Pancreas (tissue), 10 donors: ENCODE measurements at regions not wholly inside any gene's neighbourhood (a gene's known extent, or its start where the extent isn't known, plus 50 kb on each side); places are given as distances from the start of the nearest gene placed in this dataset.
"Not testable (repeated sequence)": the region's sequence is repeated elsewhere in the genome, so short reads cannot be mapped to it uniquely, and the experiment has no call there.

Source experiments
- ATAC-seq, 4 donors: fragments of 200-7000 bp; cut with Tn5 transposase; one replicate each; pipeline versions ENCODE4 v1.8.0 to v1.9.1; 2020; ENCODE audit warnings: mild to moderate bottlenecking in 4 of 4, moderate library complexity in 4 of 4
- DNase-seq, 6 donors: peaks; one replicate each; pipeline ENCODE4 v3.0.0-alpha.2; 2020
- FAIRE-seq: peaks from 2 replicates; lab custom pipeline; 2012; peaks lifted over from hg19 to GRCh38; lab: Jason Lieb, UNC
- H3K27ac ChIP-seq, 4 donors: fragments of 200-600 bp; sonication (generic); 1 replicate in 3 of 4; 2 replicates in 1 of 4; pipeline versions ENCODE4 v1.5.0 to v1.8.0; 2020
- H3K27me3 ChIP-seq, 4 donors: fragments of 200-600 bp; one replicate each; pipeline ENCODE4 v1.8.0; 2021
- H3K36me3 ChIP-seq, 3 donors: fragments of 200-600 bp; sonication (generic) in 1 of 3; one replicate each; pipeline versions ENCODE4 v1.5.0 to v1.8.0; 2020 to 2021
- H3K4me1 ChIP-seq, 3 donors: fragments of 200-600 bp; one replicate each; pipeline ENCODE4 v1.8.0; 2021
- H3K4me3 ChIP-seq, 4 donors: fragments of 200-600 bp; sonication (generic) in 2 of 4; one replicate each; pipeline versions ENCODE4 v1.5.0 to v1.8.0; 2020 to 2021
- H3K9me3 ChIP-seq, 4 donors: fragments of 200-600 bp; one replicate each; pipeline ENCODE4 v1.8.0; 2021
- WGBS, 2 donors: extraction: QIAGEN DNeasy Blood & Tissue Kit; methylation state at CpG; one replicate each; pipeline ENCODE4 v1.1.7; 2013; 5-methylcytosine and 5-hydroxymethylcytosine counted together
- intact Hi-C, 3 donors: fragments of 100-400 bp; cut with DNase I; formaldehyde crosslinking; loops; one replicate each; pipeline versions ENCODE4 v1.11.1 to v1.14.2; 2022
- TF ChIP-seq, protein P1 (sequence below), 4 donors: fragments of 200-600 bp; sonication (generic) in 3 of 4; IDR thresholded peaks; one replicate each; pipeline versions ENCODE4 v1.5.0 to v1.8.0; 2021; ENCODE audit warnings: antibody characterized with exemption in 4 of 4
- donor health status: healthy with polysubstance abuse.
- donor health status: DM: no; HTN: no; CAD: no; lungs with moderate emphysema.
- donor health status: DM: no; HTN: no; CAD: no.
- donor health status: control.
- donor health status: control.
- donor health status: Bipolar disorder and iron deficiency.
- donor health status: DM: yes; HTN: yes; CAD: no.
- donor health status: DM: no; HTN: no; CAD: no.
- donor health status: DM: no; HTN: no; CAD: no.
- donor health status: DM: yes; HTN: yes; CAD: no.

- Histone ChIP-seq H3K36me3 (no peaks in the 10 kb centered on the region), H3K4me1 (no peaks in the 10 kb centered on the region), H3K27ac (no peak overlapping the region), H3K4me3 (no peak overlapping the region), H3K9me3 (no peaks in the 10 kb centered on the region), H3K27me3 (no peaks in the 10 kb centered on the region)
- 61 to 72% methylated on average over 7 of the region's 7 CpGs for WGBS, 2 donors
- ATAC-seq, result no peak
- DNase-seq, result no peak
- FAIRE-seq, result no peak
- TF ChIP-seq, protein P1, sequence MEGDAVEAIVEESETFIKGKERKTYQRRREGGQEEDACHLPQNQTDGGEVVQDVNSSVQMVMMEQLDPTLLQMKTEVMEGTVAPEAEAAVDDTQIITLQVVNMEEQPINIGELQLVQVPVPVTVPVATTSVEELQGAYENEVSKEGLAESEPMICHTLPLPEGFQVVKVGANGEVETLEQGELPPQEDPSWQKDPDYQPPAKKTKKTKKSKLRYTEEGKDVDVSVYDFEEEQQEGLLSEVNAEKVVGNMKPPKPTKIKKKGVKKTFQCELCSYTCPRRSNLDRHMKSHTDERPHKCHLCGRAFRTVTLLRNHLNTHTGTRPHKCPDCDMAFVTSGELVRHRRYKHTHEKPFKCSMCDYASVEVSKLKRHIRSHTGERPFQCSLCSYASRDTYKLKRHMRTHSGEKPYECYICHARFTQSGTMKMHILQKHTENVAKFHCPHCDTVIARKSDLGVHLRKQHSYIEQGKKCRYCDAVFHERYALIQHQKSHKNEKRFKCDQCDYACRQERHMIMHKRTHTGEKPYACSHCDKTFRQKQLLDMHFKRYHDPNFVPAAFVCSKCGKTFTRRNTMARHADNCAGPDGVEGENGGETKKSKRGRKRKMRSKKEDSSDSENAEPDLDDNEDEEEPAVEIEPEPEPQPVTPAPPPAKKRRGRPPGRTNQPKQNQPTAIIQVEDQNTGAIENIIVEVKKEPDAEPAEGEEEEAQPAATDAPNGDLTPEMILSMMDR (IDR thresholded peaks at IDR 0.05), result no peak
- intact Hi-C loops, result no loop called here
These were observed 512.5 kb upstream of the CNTNAP5 start for GRCh38 chr2:123512547-123512946.

DNA sequence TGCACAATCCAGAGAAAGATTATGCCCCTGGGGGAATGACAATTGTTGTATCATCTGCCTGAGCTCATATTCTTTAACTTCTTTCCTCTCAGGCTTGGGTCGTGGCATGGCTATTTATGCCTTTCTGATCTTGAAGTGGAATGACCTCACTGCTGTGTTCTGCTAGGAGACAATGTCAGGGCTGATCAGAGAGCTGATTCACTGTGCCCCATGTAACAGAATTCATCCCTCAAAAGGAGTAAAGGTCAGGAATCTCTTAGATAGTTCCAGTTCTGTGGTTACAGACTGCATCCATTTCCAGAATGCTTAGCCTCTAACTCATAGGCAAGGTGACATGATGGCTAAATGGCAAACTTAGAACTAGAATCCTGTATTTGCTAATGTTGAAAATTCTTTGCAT, 511.7 kb upstream of the CNTNAP5 start:
- H3K4me3 ChIP-seq, result no peak overlapping the region
- DNase-seq (no peak), ATAC-seq (no peak), FAIRE-seq (no peak)
- TF ChIP-seq, protein P1 (IDR thresholded peaks at IDR 0.05), result no peak
- WGBS, 2 donors, result 14 to 23% methylated on average over 1 of the region's 1 CpG
- H3K27me3 ChIP-seq, result no peaks in the 10 kb centered on the region
- no peak overlapping the region for H3K27ac ChIP-seq
- H3K9me3 ChIP-seq, result no peaks in the 10 kb centered on the region
- H3K4me1 ChIP-seq, result no peaks in the 10 kb centered on the region
- intact Hi-C loops, result no loop called here
- no peaks in the 10 kb centered on the region for H3K36me3 ChIP-seq

GRCh38 chr2:123514613-123515207, 510.4 kb upstream of the CNTNAP5 start:
- Histone ChIP-seq H3K27me3 (no peaks in the 10 kb centered on the region), H3K9me3 (no peaks in the 10 kb centered on the region), H3K27ac (no peak overlapping the region), H3K36me3 (no peaks in the 10 kb centered on the region), H3K4me1 (no peaks in the 10 kb centered on the region), H3K4me3 (no peak overlapping the region)
- FAIRE-seq (no peak), ATAC-seq (no peak), DNase-seq (no peak)
- TF ChIP-seq, protein P1 (IDR thresholded peaks at IDR 0.05), result no peak
- WGBS, 2 donors, result 56 to 58% methylated on average over 9 of the region's 9 CpGs
- intact Hi-C loops, result no loop called here

DNA sequence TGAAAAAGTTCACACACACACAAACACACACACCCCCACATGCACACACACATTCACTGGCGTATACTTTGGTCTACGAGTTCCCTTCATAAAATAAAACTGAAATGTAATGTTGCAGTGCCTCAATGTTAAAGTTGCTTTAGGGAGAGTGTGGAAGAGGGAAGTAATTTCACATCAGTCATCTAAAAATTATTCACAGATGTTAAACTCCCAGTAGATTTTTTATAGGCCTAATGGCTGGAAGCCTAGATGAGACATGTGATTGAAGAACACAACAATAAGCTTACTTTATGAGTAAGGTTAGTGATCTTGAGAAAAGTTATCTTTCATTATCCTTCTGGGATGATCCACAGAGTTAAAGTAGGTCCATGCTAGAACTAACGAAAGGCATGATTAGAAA, 506.7 kb upstream of the CNTNAP5 start:
- FAIRE-seq (no peak), ATAC-seq (no peak)
- 57 to 67% methylated on average over 3 of the region's 3 CpGs for WGBS, 2 donors

GRCh38 chr2:123521854-123522253, 503.2 kb upstream of the CNTNAP5 start:
- no peaks in the 10 kb centered on the region for H3K27me3 ChIP-seq
- H3K4me1 ChIP-seq, result no peaks in the 10 kb centered on the region
- WGBS, 2 donors, result 0 to 80% methylated on average over 1 of the region's 1 CpG
- no peak for ATAC-seq
- FAIRE-seq, result no peak
- no peak overlapping the region for H3K27ac ChIP-seq
- no peaks in the 10 kb centered on the region for H3K36me3 ChIP-seq
- TF ChIP-seq, protein P1 (IDR thresholded peaks at IDR 0.05), result no peak
- H3K4me3 ChIP-seq, result no peak overlapping the region
- no peaks in the 10 kb centered on the region for H3K9me3 ChIP-seq
- DNase-seq, result no peak
- intact Hi-C loops, result no loop called here

More for the DNA sequence above, 506.7 kb upstream of the CNTNAP5 start:
- H3K4me1 ChIP-seq, result no peaks in the 10 kb centered on the region
- no peaks in the 10 kb centered on the region for H3K27me3 ChIP-seq
- intact Hi-C loops, result no loop called here
- H3K9me3 ChIP-seq, result no peaks in the 10 kb centered on the region
- TF ChIP-seq, protein P1 (IDR thresholded peaks at IDR 0.05), result no peak
- DNase-seq, result no peak
- no peaks in the 10 kb centered on the region for H3K36me3 ChIP-seq
- H3K4me3 ChIP-seq, result no peak overlapping the region
- H3K27ac ChIP-seq, result no peak overlapping the region

DNA sequence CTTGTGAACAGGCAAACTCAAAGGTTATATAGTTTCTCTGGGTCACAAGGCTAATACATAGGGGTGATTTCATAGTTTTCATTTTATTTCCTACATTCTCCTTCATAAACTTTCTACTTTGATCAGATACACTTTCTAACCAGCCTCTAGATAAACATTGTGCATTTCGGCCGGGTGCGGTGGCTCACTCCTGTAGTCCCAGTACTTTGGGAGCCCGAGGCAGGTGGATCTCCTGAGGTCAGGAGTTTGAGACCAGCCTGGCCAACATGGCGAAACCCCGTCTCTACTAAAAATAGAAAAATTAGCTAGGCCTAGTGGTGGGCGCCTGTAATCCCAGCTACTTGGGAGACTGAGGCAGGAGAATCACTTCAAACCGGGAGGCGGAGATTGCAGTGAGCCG, 502.6 kb upstream of the CNTNAP5 start:
- not testable (repeated sequence) for FAIRE-seq, H3K27ac ChIP-seq

More for the DNA sequence above, 502.6 kb upstream of the CNTNAP5 start:
- H3K4me1 ChIP-seq, H3K9me3 ChIP-seq, H3K4me3 ChIP-seq, H3K27me3 ChIP-seq, DNase-seq, intact Hi-C loops, ATAC-seq, H3K36me3 ChIP-seq: not testable (repeated sequence)
- 65 to 77% methylated on average over 10 of the region's 10 CpGs for WGBS, 2 donors
